H1 (cell line): ENCODE measurements at regions not wholly inside any gene's neighbourhood (a gene's known extent, or its start where the extent isn't known, plus 50 kb on each side); places are given as distances from the start of the nearest gene placed in this dataset.

Experiments used
- CREB1 ChIP-seq: IDR thresholded peaks from 2 replicates; pipeline ENCODE4 v1.6.1; 2012; ENCODE audit warnings: inconsistent platforms
- SAP30 ChIP-seq: fragments of 300-600 bp; sonication (generic); IDR thresholded peaks from 2 replicates; pipeline ENCODE4 v1.7.1; 2012; ENCODE audit warnings: low read length, moderate library complexity, mild to moderate bottlenecking, inconsistent platforms; ENCODE audit not compliant: insufficient read depth, insufficient replicate concordance

DNA sequence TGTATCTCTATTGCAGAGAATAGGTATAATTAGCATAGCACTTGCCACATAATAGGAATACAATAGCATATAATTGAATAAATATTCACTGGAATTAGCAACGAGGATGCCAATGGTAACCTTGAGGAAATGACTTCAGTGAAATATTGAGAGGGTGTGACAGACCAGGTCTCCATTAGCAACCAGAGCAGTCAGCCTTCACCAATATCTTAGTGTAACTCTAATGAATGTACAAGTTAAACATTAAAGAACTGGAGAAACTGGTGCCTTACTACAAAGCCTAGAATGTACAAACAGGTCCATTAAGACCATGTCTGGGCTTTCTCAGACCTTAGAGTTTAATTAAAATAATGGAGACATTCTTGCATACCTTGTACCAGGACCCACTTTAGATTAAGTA, 143.0 kb downstream of the MAGEB17 start (continued):
- TF ChIP-seq CREB1 (no peak), SAP30 (no peak)
